OCI-LY7 (cell line): ENCODE measurements at regions not wholly inside any gene's neighbourhood (a gene's known extent, or its start where the extent isn't known, plus 50 kb on each side); places are given as distances from the start of the nearest gene placed in this dataset.

Experiments used
- CTCF ChIP-seq: fragments of 200-600 bp; sonication (generic); conservative IDR thresholded peaks from 2 replicates; pipeline ENCODE4 v1.5.1; 2014; ENCODE audit warnings: mild to moderate bottlenecking, antibody characterized with exemption, low read length, moderate library complexity, mixed read lengths
- EZH2phosphoT487 ChIP-seq: fragments of 200-600 bp; sonication (generic); IDR thresholded peaks from 2 replicates; pipeline ENCODE4 v1.6.1; 2018; ENCODE audit warnings: low read depth, borderline replicate concordance, mild to moderate bottlenecking, mixed run types, antibody characterized with exemption, low read length, moderate library complexity, mixed read lengths

DNA sequence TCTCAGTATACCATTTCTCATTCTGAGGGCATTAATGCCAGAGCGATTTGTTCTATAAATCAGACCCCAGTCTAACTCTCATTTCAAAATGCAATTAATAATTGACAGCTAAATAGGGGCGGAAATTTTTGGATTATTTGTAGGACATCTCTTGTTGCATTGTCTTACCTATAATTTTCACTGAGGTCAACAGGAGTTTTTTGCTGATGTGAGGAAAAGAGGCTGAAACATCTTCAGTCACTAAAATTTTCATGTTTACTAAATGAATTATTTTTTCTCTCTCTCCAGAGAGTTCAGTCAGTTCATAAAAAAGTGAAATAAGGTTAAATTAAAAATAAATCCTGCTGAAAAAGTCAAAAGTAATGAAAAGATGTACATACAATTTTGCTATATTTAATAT is 295.9 kb downstream of the CCER1 start:
- TF ChIP-seq CTCF (no peak), EZH2phosphoT487 (no peak)
